ENCODE measurements at regions not wholly inside any gene's neighbourhood (a gene's known extent, or its start where the extent isn't known, plus 50 kb on each side); places are given as distances from the start of the nearest gene placed in this dataset.

GRCh38 chr13:107342747-107343146 is 774.8 kb upstream of the ARGLU1 start:
- Histone ChIP-seq H2AFZ (no peak overlapping the region), H3K9me3 (ENCODE audit: insufficient read depth, low read depth) (0 out of 2 replicates have a peak, but pooled peaks cover 10% of the 10 kb centered on the region), H3K36me3 (ENCODE audit: low read depth) (no peaks in the 10 kb centered on the region), H3K27ac (no peak overlapping the region), H3K4me2 (no peak overlapping the region), H3K9me2 (ENCODE audit: insufficient read depth) (no peaks in the 10 kb centered on the region), H3K79me2 (ENCODE audit: low read depth) (no peaks in the 10 kb centered on the region), H3F3A (ENCODE audit: insufficient read depth, low read depth) (no peaks in the 10 kb centered on the region), H3K27me3 (ENCODE audit: insufficient read depth, low read depth) (no peaks in the 10 kb centered on the region), H3K4me3 (no peak overlapping the region), H4K20me1 (ENCODE audit: insufficient read depth) (no peaks in the 10 kb centered on the region), H3K4me1 (replicated peaks; ENCODE audit: insufficient read depth) (no peaks in the 10 kb centered on the region)
- CTCF ChIA-PET = no interaction called here
- no TSS peak for BruUV-seq (replicated peaks)
- POLR2A ChIA-PET (ENCODE audit: unreplicated experiment) = no interaction called here
- no peak for DNase-seq
- intact Hi-C loops (cut with micrococcal nuclease; ENCODE audit: unreplicated experiment) = no loop called here
- TF ChIP-seq CTCF (conservative IDR thresholded peaks at IDR 0.05) (no peak), EZH2 (IDR thresholded peaks at IDR 0.05; ENCODE audit: low read depth) (no peak)

GRCh38 chr13:107339209-107339608 is 771.3 kb upstream of the ARGLU1 start:
- H3K4me1 ChIP-seq (replicated peaks; ENCODE audit: insufficient read depth) = no peaks in the 10 kb centered on the region
- no peak for DNase-seq

GRCh38 chr13:107332188-107332587 is 764.3 kb upstream of the ARGLU1 start:
- H3K4me1 ChIP-seq (replicated peaks; ENCODE audit: insufficient read depth) = no peaks in the 10 kb centered on the region
- intact Hi-C loops (cut with micrococcal nuclease; ENCODE audit: unreplicated experiment) = no loop called here
- no peak for DNase-seq
- H2AFZ ChIP-seq = no peak overlapping the region
- no peak overlapping the region for H3K27ac ChIP-seq
- no peak for TF ChIP-seq CTCF (conservative IDR thresholded peaks at IDR 0.05)
- TF ChIP-seq EZH2 (IDR thresholded peaks at IDR 0.05; ENCODE audit: low read depth) = no peak
- H3K9me2 ChIP-seq (ENCODE audit: insufficient read depth) = no peaks in the 10 kb centered on the region
- POLR2A ChIA-PET (ENCODE audit: unreplicated experiment) = no interaction called here
- no peaks in the 10 kb centered on the region for H3K36me3 ChIP-seq (ENCODE audit: low read depth)
- no peaks in the 10 kb centered on the region for H3K9me3 ChIP-seq (ENCODE audit: insufficient read depth, low read depth)
- no peaks in the 10 kb centered on the region for H3F3A ChIP-seq (ENCODE audit: insufficient read depth, low read depth)
- H3K4me3 ChIP-seq = no peak overlapping the region
- no peaks in the 10 kb centered on the region for H3K27me3 ChIP-seq (ENCODE audit: insufficient read depth, low read depth)
- H3K4me2 ChIP-seq = no peak overlapping the region
- no TSS peak for BruUV-seq (replicated peaks)
- no peaks in the 10 kb centered on the region for H3K79me2 ChIP-seq (ENCODE audit: low read depth)
- H4K20me1 ChIP-seq (ENCODE audit: insufficient read depth) = no peaks in the 10 kb centered on the region
- CTCF ChIA-PET = no interaction called here

More at GRCh38 chr13:107339209-107339608, 771.3 kb upstream of the ARGLU1 start:
- no TSS peak for BruUV-seq (replicated peaks)
- H3K27ac ChIP-seq = no peak overlapping the region
- TF ChIP-seq CTCF (conservative IDR thresholded peaks at IDR 0.05) = no peak
- TF ChIP-seq EZH2 (IDR thresholded peaks at IDR 0.05; ENCODE audit: low read depth) = no peak
- no peak overlapping the region for H3K4me2 ChIP-seq
- H3K4me3 ChIP-seq = no peak overlapping the region
- H3K36me3 ChIP-seq (ENCODE audit: low read depth) = no peaks in the 10 kb centered on the region
- H2AFZ ChIP-seq = no peak overlapping the region
- POLR2A ChIA-PET (ENCODE audit: unreplicated experiment) = interaction anchor here (0.7 kb wide), 1 partner anchor 517 kb away, joined by 5 read pairs; no protein-coding TSS in a partner anchor
- no peaks in the 10 kb centered on the region for H3F3A ChIP-seq (ENCODE audit: insufficient read depth, low read depth)
- intact Hi-C loops (cut with micrococcal nuclease; ENCODE audit: unreplicated experiment) = no loop called here
- H4K20me1 ChIP-seq (ENCODE audit: insufficient read depth) = no peaks in the 10 kb centered on the region
- no peaks in the 10 kb centered on the region for H3K9me2 ChIP-seq (ENCODE audit: insufficient read depth)
- 0 out of 2 replicates have a peak, but pooled peaks cover 7% of the 10 kb centered on the region for H3K9me3 ChIP-seq (ENCODE audit: insufficient read depth, low read depth)
- CTCF ChIA-PET = no interaction called here
- H3K79me2 ChIP-seq (ENCODE audit: low read depth) = no peaks in the 10 kb centered on the region
- no peaks in the 10 kb centered on the region for H3K27me3 ChIP-seq (ENCODE audit: insufficient read depth, low read depth)
